GM18508 (cell line): ENCODE measurements at regions not wholly inside any gene's neighbourhood (a gene's known extent, or its start where the extent isn't known, plus 50 kb on each side); places are given as distances from the start of the nearest gene placed in this dataset.

Source experiments
- ATAC-seq: cut with Tn5 transposase; IDR thresholded peaks from one replicate; pipeline ENCODE4 v1.9.1; 2021; ENCODE audit warnings: moderate number of reproducible peaks; ENCODE audit not compliant: insufficient read depth, unreplicated experiment

DNA sequence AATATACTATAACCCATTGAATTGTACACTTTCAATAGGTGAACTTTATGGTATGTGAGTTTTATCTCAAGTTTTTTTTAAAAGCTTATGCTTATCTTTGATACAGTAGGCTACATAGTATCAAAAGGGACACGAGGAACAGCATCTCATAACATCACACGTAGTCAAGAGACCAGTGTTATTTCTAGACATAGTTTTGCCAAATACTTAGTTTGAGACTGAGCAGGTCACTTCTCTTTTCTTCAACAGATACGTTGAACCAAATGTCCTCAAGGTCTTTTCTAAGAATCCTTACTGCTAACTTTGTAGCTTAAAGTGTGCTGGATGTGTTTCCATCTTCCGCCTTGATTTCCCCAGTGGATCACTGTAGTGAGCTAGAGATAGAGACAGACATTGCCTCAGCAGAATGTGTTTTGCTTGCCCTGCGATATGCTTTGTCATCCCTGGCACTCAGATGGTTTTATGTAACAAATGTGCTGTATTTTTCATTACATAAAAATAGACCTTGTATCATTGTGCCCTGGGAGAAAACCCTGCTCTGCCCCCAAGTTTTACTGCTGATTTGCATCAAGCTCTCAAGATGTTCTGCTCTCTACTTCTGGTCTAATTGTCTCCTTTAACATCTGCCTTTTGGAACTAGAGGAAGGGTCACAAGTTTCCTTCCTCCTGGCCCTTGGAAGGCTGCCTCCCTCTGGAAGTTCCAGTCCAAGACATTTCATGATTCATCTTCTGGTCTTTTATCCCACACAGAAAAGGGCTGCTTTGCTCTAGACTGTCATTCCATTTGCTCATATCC lies 426.4 kb upstream of the RGMA start:
- no peak for ATAC-seq

GRCh38 chr15:93506646-93507045 lies 417.6 kb upstream of the RGMA start:
- no peak for ATAC-seq

GRCh38 chr15:93505506-93505905 lies 416.5 kb upstream of the RGMA start:
- no peak for ATAC-seq

GRCh38 chr15:93501946-93502345 lies 412.9 kb upstream of the RGMA start:
- no peak for ATAC-seq

DNA sequence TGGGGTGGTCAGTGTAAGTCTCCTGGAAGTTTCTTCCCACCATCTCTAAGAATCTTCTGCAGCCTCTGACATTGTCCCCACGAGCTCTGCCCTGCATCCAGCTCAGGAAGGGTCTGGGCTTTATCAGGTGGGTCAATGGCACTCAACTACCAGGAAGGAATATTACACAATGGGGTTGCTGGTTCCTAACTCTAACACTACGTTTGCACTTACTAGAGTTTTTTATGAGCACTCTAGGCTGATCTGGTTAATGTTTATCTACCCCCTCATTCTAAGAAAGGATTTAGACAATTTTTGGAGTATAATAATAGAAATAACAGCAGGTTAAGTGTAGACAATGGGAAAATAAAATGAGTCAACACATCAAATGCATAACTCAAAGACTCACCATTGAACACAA lies 411.1 kb upstream of the RGMA start:
- no peak for ATAC-seq

DNA sequence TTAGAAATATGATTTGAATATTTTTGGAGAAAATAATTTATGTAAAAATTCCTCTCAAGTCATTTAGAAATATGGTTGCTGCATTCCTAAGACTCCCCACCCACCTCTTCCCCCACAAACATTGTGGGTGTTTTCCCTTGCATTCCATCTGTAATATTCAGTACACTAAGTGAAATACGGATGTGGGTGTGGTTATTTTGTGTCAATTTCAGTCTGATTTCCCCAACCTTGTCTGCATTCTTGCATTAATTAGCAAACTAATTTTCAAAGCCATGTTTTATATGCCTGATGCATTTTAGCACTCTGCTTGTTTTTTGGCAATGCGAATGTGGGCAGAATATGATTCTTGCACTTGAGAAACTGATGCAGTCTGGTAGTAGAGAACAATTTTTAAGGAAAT lies 408.3 kb upstream of the RGMA start:
- no peak for ATAC-seq

GRCh38 chr15:93496888-93497287 lies 407.9 kb upstream of the RGMA start:
- ATAC-seq = no peak

DNA sequence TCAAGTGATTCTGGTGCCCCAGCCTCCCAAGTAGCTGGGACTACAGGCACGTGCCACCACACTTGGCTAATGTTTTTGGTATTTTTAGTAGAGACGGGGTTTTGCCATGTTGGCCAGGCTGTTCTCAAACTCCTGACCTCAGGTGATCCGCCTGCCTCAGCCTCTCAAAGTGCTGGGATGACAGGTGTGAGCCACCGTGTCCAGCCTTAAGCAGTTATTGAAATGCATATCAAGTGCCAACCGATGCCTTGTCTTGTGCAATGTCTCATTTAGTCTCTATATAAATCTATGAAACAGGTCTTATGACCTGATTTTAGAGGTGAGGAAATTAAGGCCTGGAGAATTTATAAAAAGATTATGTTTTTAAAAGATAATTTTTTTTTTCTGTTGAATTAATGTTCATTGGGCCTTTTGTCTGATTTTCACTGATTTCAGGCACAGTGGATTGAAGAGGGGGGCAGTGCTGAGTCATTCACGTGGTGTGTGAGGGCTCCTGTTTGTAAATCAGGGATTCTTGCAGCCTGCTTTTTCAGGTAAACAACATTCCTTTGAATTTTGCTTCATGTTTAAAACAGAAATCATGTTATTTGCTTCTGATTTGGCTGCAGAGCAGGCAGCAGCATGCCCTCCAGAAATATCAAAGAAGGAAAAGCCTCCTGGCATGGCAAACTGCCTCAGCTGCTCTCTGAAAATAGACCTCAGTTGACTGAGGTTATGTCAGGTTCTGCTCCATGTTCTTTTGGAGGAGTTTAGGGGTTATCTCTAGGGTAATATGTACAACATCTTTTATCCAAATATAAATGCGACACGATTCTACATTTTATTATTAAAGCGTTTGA lies 407.0 kb upstream of the RGMA start:
- ATAC-seq = no peak

GRCh38 chr15:93493172-93493571 lies 404.2 kb upstream of the RGMA start:
- no peak for ATAC-seq

DNA sequence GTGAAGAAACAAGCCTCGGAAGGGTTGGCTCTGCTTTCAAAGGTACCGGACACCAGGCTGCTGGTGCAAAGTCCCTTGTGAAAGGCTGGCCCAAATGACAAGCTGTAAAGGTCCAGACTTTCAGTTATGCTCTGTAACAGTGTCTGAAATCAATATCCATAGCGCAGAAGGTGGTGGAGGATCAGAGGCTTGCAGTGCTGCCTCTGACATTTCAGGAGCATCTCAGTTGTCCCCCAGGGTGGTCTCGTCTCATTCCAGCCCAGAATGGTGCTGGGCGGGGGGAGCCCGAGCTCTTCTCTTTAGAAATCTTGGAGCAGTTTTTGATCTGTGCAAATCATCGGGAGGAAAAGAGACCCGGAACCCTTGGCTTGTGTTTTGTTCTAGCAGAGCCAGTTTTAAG lies 402.3 kb upstream of the RGMA start:
- no peak for ATAC-seq

- ATAC-seq = no peak
Measured at GRCh38 chr15:93488296-93488713, 399.3 kb upstream of the RGMA start.

- no peak for ATAC-seq
Measured at GRCh38 chr15:93486407-93487117, 397.6 kb upstream of the RGMA start.

GRCh38 chr15:93485438-93486327 lies 396.7 kb upstream of the RGMA start:
- ATAC-seq = no peak

DNA sequence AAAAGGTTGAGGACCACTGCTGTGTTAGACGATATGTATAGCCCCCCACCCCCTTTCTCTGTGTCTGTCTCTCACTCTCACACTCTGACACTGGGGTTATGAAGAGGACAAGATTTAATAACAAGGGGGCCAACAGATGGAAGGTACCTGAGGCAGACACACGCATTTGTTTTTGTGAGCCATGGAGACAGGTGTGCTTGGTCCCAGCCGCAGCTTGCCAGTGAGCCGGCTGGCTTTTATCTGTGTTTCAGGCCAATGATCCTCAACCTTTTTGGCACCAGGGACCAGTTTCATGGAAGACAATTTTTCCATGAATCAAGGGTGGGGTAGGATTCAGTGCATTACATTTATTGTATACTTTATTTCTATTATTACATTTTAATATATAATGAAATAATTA lies 394.9 kb upstream of the RGMA start:
- ATAC-seq = no peak

- no peak for ATAC-seq
Measured at GRCh38 chr15:93482731-93483130, 393.7 kb upstream of the RGMA start.

DNA sequence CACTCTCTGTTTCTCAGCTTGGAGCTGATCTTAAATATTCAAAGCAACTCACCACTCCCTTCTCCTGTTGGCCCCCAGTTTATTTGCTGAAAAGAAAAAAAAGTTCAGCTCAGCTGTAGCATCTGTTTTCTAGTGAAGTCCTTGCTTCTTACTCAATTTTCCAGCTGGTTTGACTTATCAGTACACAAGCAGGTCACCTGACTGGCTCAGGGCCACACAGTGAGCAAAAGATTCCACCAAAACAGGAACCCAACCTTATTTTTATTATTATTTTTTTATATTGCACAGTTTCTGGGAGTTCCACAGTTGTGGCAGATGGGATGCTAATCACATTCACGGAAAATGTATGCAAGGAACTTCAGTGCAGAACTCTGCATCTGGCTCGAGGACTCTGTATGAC lies 390.7 kb upstream of the RGMA start:
- no peak for ATAC-seq

- ATAC-seq = no peak
Measured at GRCh38 chr15:93478947-93479346, 389.9 kb upstream of the RGMA start.

DNA sequence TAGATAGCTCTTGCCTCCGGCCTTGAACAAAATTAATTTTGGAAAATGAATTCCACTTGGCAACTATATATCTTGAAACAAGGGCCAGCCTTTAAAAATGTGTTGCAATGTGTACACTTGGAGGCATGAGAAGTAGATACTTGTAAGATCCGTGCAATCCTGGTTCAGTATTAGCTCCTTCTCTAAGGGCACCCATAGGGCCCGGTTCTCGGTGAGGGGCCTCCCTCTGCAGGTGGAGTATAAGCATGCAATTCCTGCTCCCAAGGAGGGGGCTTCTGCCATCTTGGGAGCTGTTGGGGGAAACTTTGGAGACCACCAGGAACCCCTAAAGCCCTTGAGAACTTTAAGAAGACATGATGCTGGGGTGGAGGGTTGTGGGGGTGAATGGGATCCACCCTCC lies 388.7 kb upstream of the RGMA start:
- no peak for ATAC-seq

- ATAC-seq = no peak
Measured at GRCh38 chr15:93477188-93477587, 388.2 kb upstream of the RGMA start.
